ENCODE measurements at regions not wholly inside any gene's neighbourhood (a gene's known extent, or its start where the extent isn't known, plus 50 kb on each side); places are given as distances from the start of the nearest gene placed in this dataset.

DNA sequence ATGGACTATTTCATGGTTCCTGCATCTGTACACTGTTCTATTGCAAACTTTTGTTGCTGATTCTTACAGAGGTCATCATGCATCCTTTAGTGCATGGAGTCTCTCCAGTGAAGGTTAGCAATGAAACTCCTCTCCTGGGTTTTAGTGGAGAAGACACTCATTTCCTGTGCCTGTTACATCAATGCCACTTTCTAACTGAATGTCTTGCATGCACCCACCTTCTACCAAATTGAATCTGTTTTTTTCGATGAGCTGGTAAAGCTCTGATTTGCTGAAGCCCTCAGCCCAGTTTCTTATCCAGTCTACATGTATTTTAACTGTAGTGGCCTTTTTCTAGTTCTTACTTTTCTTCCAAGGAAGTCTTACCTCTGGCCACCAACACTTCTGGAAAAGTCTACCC is 591.8 kb upstream of the ADAMTS16 start:
- Histone ChIP-seq H3K4me2 (no peak overlapping the region), H3K36me3 (ENCODE audit: insufficient read depth) (no peaks in the 10 kb centered on the region), H3K27me3 (ENCODE audit: insufficient read depth) (no peaks in the 10 kb centered on the region), H3K4me1 (ENCODE audit: insufficient read depth) (peaks cover 15% of the 10 kb centered on the region; the same call in 1 of the 2 replicates), H3K9me2 (ENCODE audit: insufficient read depth) (peaks cover 5% of the 10 kb centered on the region), H4K20me1 (replicated peaks; ENCODE audit: insufficient read depth) (no peaks in the 10 kb centered on the region), H3K27ac (ENCODE audit: low read depth) (no peak overlapping the region), H3K79me2 (replicated peaks; ENCODE audit: insufficient read depth) (no peaks in the 10 kb centered on the region), H3K4me3 (no peak overlapping the region), H2AFZ (no peak overlapping the region), H3F3A (replicated peaks; ENCODE audit: low read depth) (no peaks in the 10 kb centered on the region)
- Mint-ChIP-seq H3K9me3 (no peaks in the 10 kb centered on the region; the same call in 2 of the 3 replicates), H3K4me1 (peaks cover 28% of the 10 kb centered on the region), H3K27me3 (ENCODE audit: insufficient read depth, low read depth, poor library complexity) (peaks cover 4% of the 10 kb centered on the region), H3K4me3 (no peak overlapping the region), H3K36me3 (ENCODE audit: low read depth) (peaks cover 3% of the 10 kb centered on the region; the same call in 1 of the 3 replicates), H3K27ac (no peak overlapping the region)
- DNase-seq (ENCODE audit: low spot score) (no peak), ATAC-seq (no peak)
- no peak for TF ChIP-seq EZH2 (IDR thresholded peaks at IDR 0.05; ENCODE audit: low read depth, unreplicated experiment)
- no peak for TF ChIP-seq EZH2phosphoT487 (IDR thresholded peaks at IDR 0.05; ENCODE audit: unreplicated experiment)
- TF ChIP-seq POLR2AphosphoS5 (IDR thresholded peaks at IDR 0.05; ENCODE audit: low read depth) = no peak
- TF ChIP-seq, protein P1, sequence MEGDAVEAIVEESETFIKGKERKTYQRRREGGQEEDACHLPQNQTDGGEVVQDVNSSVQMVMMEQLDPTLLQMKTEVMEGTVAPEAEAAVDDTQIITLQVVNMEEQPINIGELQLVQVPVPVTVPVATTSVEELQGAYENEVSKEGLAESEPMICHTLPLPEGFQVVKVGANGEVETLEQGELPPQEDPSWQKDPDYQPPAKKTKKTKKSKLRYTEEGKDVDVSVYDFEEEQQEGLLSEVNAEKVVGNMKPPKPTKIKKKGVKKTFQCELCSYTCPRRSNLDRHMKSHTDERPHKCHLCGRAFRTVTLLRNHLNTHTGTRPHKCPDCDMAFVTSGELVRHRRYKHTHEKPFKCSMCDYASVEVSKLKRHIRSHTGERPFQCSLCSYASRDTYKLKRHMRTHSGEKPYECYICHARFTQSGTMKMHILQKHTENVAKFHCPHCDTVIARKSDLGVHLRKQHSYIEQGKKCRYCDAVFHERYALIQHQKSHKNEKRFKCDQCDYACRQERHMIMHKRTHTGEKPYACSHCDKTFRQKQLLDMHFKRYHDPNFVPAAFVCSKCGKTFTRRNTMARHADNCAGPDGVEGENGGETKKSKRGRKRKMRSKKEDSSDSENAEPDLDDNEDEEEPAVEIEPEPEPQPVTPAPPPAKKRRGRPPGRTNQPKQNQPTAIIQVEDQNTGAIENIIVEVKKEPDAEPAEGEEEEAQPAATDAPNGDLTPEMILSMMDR (conservative IDR thresholded peaks at IDR 0.05; ENCODE audit: low read depth in 2 of 2) = no peak
- TF ChIP-seq STAT1 (IDR thresholded peaks at IDR 0.05; ENCODE audit: unreplicated experiment) = no peak
- no peak for TF ChIP-seq JUNB (IDR thresholded peaks at IDR 0.05; ENCODE audit: unreplicated experiment)

DNA sequence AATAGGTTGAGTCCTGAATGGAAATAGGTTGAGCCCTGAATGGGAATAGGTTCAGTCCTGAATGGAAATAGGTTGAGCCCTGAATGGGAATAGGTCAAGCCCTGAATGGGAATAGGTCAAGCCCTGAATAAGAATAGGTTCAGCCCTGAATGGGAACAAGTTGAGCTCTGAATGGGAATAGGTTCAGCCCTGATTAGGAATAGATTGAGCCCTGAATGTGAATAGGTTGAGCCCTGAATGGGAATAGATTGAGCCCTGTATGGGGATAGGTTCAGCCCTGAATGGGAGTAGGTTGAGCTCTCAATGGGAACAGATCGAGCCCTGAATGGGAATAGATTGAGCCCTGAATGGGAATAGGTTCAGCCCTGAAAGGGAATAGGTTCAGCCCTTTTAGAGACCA is 590.8 kb upstream of the ADAMTS16 start:
- Mint-ChIP-seq H3K4me1 (peaks cover 30% of the 10 kb centered on the region), H3K4me3 (no peak overlapping the region), H3K9me3 (no peaks in the 10 kb centered on the region; the same call in 2 of the 3 replicates), H3K36me3 (ENCODE audit: low read depth) (peaks cover 3% of the 10 kb centered on the region; the same call in 1 of the 3 replicates), H3K27ac (no peak overlapping the region; the same call in 1 of the 2 replicates), H3K27me3 (ENCODE audit: insufficient read depth, low read depth, poor library complexity) (no peaks in the 10 kb centered on the region)
- no peak for DNase-seq (ENCODE audit: low spot score)
- Histone ChIP-seq H3K4me2 (no peak overlapping the region), H3K79me2 (replicated peaks; ENCODE audit: insufficient read depth) (no peaks in the 10 kb centered on the region), H3K4me1 (ENCODE audit: insufficient read depth) (peaks cover 7% of the 10 kb centered on the region; the same call in 1 of the 2 replicates), H3K36me3 (ENCODE audit: insufficient read depth) (no peaks in the 10 kb centered on the region), H4K20me1 (replicated peaks; ENCODE audit: insufficient read depth) (no peaks in the 10 kb centered on the region), H3F3A (replicated peaks; ENCODE audit: low read depth) (no peaks in the 10 kb centered on the region), H3K9me2 (ENCODE audit: insufficient read depth) (peaks cover 5% of the 10 kb centered on the region), H3K27me3 (ENCODE audit: insufficient read depth) (no peaks in the 10 kb centered on the region), H3K27ac (ENCODE audit: low read depth) (no peak overlapping the region), H3K4me3 (no peak overlapping the region), H2AFZ (no peak overlapping the region)
- ATAC-seq = peak; percentile 73
- TF ChIP-seq, protein P1 (conservative IDR thresholded peaks at IDR 0.05; ENCODE audit: low read depth in 2 of 2) = no peak
- TF ChIP-seq EZH2 (IDR thresholded peaks at IDR 0.05; ENCODE audit: low read depth, unreplicated experiment) = no peak
- TF ChIP-seq, protein P2, sequence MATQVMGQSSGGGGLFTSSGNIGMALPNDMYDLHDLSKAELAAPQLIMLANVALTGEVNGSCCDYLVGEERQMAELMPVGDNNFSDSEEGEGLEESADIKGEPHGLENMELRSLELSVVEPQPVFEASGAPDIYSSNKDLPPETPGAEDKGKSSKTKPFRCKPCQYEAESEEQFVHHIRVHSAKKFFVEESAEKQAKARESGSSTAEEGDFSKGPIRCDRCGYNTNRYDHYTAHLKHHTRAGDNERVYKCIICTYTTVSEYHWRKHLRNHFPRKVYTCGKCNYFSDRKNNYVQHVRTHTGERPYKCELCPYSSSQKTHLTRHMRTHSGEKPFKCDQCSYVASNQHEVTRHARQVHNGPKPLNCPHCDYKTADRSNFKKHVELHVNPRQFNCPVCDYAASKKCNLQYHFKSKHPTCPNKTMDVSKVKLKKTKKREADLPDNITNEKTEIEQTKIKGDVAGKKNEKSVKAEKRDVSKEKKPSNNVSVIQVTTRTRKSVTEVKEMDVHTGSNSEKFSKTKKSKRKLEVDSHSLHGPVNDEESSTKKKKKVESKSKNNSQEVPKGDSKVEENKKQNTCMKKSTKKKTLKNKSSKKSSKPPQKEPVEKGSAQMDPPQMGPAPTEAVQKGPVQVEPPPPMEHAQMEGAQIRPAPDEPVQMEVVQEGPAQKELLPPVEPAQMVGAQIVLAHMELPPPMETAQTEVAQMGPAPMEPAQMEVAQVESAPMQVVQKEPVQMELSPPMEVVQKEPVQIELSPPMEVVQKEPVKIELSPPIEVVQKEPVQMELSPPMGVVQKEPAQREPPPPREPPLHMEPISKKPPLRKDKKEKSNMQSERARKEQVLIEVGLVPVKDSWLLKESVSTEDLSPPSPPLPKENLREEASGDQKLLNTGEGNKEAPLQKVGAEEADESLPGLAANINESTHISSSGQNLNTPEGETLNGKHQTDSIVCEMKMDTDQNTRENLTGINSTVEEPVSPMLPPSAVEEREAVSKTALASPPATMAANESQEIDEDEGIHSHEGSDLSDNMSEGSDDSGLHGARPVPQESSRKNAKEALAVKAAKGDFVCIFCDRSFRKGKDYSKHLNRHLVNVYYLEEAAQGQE (IDR thresholded peaks at IDR 0.05; ENCODE audit: unreplicated experiment) = no peak

Measured in GM23338 (cell line).